Activated T-cell treated with anti-CD3 and anti-CD28 coated beads, Interleukin-2, amount 50 U/mL, for 24 hours (primary cell): ENCODE measurements at regions not wholly inside any gene's neighbourhood (a gene's known extent, or its start where the extent isn't known, plus 50 kb on each side); places are given as distances from the start of the nearest gene placed in this dataset.

Source experiments
- DNase-seq: peaks from one replicate; pipeline ENCODE4 v3.0.0-alpha.2; 2020
- H3K27ac Mint-ChIP-seq: 2 replicates; pipeline ENCODE4 v1.8.0; 2020; ENCODE audit warnings: mild to moderate bottlenecking, mixed read lengths
- H3K27me3 Mint-ChIP-seq: 2 replicates; pipeline ENCODE4 v1.8.0; 2020; ENCODE audit warnings: mixed read lengths
- H3K36me3 Mint-ChIP-seq: 2 replicates; pipeline ENCODE4 v1.8.0; 2020; ENCODE audit warnings: low read depth, mixed read lengths
- H3K4me1 Mint-ChIP-seq: 2 replicates; pipeline ENCODE4 v1.8.0; 2020; ENCODE audit warnings: low read depth, mixed read lengths
- H3K4me3 Mint-ChIP-seq: 2 replicates; pipeline ENCODE4 v1.8.0; 2020; ENCODE audit warnings: mild to moderate bottlenecking, moderate library complexity, mixed read lengths
- H3K9me3 Mint-ChIP-seq: 2 replicates; pipeline ENCODE4 v1.8.0; 2020; ENCODE audit warnings: mixed read lengths

DNA sequence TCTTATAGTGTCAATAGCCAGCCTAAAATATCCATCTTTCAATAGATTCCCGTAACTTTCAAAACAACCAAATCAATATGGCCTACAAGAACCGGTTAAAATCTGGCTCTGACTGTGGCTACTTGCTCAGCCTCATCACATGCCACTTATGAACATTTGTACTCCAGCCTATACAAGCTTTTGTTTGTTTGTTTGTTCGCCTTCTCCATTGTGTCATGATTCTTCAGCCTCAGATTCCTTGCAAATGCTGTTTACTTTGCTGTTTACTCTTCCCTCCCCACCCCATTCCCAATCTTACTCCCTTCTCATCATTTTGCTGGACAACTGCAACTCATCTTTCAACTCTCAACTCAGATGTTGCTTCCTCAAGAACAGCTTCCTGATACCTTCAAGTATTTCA is 161.2 kb downstream of the CAPZA3 start:
- no peak for DNase-seq
- H3K27me3 Mint-ChIP-seq, result no peaks in the 10 kb centered on the region
- H3K36me3 Mint-ChIP-seq, result no peaks in the 10 kb centered on the region
- H3K27ac Mint-ChIP-seq, result no peak overlapping the region
- no peaks in the 10 kb centered on the region for H3K9me3 Mint-ChIP-seq
- H3K4me3 Mint-ChIP-seq, result no peak overlapping the region
- H3K4me1 Mint-ChIP-seq, result no peaks in the 10 kb centered on the region

DNA sequence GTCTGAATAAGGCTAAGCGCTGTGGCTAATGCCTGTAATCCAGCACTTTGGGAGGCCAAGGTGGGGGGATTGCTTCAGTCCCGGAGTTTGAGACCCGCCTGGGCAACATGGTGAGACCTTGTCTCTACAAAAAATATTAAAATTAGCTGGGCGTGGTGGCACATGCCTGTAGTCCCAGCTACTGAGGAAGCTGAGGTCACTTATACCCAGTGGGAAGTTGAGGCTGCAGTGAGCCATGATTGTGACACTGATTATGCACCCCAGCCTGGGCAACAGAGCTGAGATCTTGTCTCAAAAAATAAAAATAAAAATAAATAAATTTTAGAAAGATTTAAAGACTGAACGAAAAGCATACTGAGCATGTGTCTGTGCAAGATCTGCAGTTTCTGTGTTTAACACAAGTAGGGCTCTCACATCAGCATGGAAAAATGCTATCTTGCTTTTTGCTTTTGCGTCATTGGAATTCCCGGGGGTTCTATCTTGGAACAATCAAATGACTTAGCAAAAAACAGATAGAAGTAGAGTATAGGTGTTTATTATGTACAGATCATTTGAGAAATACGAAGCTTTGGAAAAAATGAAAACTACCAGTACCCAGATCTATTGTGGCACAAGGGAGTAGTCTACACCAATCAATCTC is 161.9 kb downstream of the CAPZA3 start:
- no peaks in the 10 kb centered on the region for H3K4me1 Mint-ChIP-seq
- H3K27me3 Mint-ChIP-seq, result no peaks in the 10 kb centered on the region
- H3K27ac Mint-ChIP-seq, result no peak overlapping the region
- no peak for DNase-seq
- no peaks in the 10 kb centered on the region for H3K9me3 Mint-ChIP-seq
- no peaks in the 10 kb centered on the region for H3K36me3 Mint-ChIP-seq
- no peak overlapping the region for H3K4me3 Mint-ChIP-seq

DNA sequence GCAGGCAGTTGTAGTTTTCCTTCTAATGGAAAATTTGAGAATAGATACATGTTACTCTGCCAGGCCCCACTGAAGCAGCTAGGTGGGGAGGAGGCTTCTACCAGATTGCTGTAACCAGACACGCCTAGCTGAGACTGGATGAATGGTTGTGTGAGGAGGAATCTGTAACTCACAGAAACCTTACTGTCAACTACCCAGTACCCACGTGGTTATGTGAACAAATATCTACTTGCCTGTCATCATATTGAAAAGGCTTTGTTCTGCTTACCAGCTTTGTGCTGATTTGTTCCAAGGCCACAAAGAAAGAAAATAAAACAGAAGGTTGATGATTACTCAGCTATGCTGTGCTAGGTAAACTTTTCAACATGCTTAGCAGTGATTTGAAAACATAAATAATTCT is 167.2 kb downstream of the CAPZA3 start:
- Mint-ChIP-seq H3K4me3 (no peak overlapping the region), H3K36me3 (no peaks in the 10 kb centered on the region), H3K27me3 (no peaks in the 10 kb centered on the region), H3K9me3 (no peaks in the 10 kb centered on the region), H3K4me1 (no peaks in the 10 kb centered on the region), H3K27ac (no peak overlapping the region)
- DNase-seq, result no peak

DNA sequence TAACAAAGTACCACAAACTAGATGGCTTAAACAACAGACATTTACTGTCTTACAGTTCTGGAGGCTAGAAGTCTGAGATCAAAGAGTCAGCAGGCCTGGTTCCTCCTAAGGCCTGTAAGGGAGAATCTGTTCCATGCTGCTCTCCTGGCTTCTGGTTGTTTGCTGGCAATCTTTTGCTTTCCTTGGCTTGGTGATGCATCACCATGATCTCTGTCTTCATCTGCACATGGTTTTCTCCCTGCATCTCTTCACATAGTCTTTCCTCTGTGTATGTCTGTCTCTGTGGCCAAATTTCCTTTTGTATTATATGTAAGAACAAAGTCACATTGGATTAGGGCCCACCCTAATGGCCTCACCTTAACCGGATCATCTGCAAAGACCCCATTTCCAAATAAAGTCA is 168.5 kb downstream of the CAPZA3 start:
- Mint-ChIP-seq H3K9me3 (no peaks in the 10 kb centered on the region), H3K4me3 (no peak overlapping the region), H3K36me3 (no peaks in the 10 kb centered on the region), H3K27me3 (no peaks in the 10 kb centered on the region), H3K27ac (no peak overlapping the region), H3K4me1 (no peaks in the 10 kb centered on the region)
- no peak for DNase-seq

DNA sequence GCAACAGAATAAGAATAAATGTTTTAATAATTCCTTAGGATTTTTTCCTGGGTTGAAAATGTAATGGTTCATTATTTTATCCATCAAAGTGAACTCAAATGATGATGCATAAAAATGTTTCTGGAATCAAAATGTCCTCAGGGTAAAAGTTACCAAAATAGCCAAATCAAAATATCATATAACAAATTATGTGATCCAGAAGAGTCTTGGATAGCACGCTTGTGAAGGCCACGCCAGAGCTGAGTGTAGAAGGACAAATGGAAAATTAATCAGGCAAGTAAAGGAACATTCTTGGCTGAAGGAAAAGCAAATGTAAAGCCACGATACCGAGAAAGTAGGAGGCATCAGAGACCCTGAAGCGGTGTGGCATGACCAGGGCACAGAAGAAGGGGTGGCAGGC is 169.2 kb downstream of the CAPZA3 start:
- H3K4me3 Mint-ChIP-seq, result no peak overlapping the region

DNA sequence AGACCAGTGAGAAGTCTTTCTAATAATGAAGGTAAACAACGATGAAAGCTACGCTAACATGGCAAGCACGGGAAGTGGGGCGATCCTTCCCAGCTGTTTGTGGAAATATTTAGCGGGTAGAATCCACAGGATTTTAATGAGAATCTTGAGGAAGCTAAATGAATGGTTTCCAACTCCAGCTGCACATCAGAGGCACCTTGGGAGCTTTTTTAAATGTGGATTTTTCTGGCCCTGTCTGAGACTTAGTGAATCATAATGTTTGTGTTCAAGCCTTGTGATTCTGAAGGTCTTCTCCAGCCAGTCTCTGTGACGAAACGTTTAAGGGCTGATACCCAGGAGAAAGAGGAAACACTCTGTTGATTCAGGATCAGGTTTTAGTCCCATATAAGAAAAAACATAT is 169.8 kb downstream of the CAPZA3 start:
- no peaks in the 10 kb centered on the region for H3K36me3 Mint-ChIP-seq
- H3K4me3 Mint-ChIP-seq, result no peak overlapping the region
- H3K4me1 Mint-ChIP-seq, result no peaks in the 10 kb centered on the region
- no peaks in the 10 kb centered on the region for H3K9me3 Mint-ChIP-seq
- no peak overlapping the region for H3K27ac Mint-ChIP-seq
- no peaks in the 10 kb centered on the region for H3K27me3 Mint-ChIP-seq
- DNase-seq, result no peak

More for the DNA sequence above, 169.2 kb downstream of the CAPZA3 start:
- Mint-ChIP-seq H3K4me1 (no peaks in the 10 kb centered on the region), H3K9me3 (no peaks in the 10 kb centered on the region), H3K27ac (no peak overlapping the region), H3K36me3 (no peaks in the 10 kb centered on the region), H3K27me3 (no peaks in the 10 kb centered on the region)
- no peak for DNase-seq

DNA sequence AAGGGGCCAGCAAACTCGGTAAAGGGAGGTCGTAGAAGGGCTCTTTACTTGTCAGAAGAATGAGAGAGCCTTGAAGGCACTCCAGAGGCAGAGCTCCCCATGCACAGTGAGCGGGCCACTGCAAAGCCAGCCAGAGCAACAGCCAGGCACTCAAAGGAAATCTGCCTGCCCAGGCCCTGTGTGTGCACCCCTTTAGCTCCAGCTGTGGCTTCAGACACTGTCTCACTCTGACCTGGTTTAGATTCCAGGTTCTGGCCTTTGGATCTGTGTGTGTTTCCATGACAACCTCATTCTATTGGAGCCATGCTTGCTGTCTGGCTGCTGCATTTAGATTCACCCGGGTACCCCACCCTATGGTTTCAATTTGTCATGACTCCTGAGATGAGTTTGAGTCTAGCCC is 170.3 kb downstream of the CAPZA3 start:
- no peaks in the 10 kb centered on the region for H3K27me3 Mint-ChIP-seq
- H3K27ac Mint-ChIP-seq, result no peak overlapping the region
- H3K36me3 Mint-ChIP-seq, result no peaks in the 10 kb centered on the region
- no peak overlapping the region for H3K4me3 Mint-ChIP-seq
- no peaks in the 10 kb centered on the region for H3K9me3 Mint-ChIP-seq
- H3K4me1 Mint-ChIP-seq, result no peaks in the 10 kb centered on the region
- no peak for DNase-seq

DNA sequence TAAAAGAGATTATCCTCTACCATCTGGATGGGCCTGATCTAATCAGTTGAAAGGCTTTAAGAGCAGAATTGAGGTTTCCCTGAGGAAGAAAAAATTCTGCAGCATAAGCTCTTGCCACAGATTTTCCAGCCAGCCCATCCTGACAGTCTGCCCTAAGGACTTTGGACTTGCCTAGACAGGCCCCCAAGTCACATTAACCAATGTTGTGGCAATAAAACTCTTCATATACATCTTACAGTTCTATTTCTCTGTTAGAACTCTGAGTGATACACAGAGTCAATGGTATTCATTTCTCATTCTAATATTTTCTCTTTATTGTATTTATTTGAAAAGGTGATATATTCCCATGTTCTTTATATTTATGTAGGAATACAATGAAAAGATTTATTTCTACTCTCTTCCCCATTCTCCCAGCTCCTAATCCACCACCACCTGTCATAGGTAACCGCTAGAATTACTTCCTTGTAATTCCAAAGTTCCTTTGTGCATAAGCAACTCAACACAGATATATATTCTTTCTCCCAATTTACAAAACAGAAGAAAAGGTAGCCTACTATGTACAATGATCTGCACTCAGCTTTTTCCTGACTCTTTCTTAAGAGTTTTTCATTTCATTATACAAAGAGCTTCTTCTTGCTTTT is 182.1 kb downstream of the CAPZA3 start:
- Mint-ChIP-seq H3K27me3 (peaks cover 4% of the 10 kb centered on the region), H3K9me3 (no peaks in the 10 kb centered on the region), H3K4me1 (no peaks in the 10 kb centered on the region), H3K27ac (no peak overlapping the region), H3K36me3 (no peaks in the 10 kb centered on the region), H3K4me3 (no peak overlapping the region)
- DNase-seq, result no peak

DNA sequence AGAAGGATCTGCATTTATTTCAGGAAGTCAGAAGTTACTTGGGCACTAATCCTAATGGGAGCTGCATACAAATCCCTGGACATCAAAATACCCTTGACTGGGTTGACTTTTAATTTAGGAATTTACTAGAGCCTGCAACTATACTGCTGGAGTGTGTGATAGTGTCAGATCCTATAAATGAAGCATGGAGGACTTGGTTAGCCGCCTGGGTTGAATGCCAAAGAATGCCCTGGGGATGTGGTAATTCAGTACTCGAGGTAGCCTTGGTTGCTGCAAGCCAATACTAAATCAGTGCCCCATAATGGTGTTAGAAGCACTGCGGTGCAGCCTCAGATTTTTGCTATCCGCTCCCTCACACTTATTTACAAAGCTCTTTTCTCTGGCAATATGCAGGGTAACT is 184.9 kb downstream of the CAPZA3 start:
- Mint-ChIP-seq H3K4me3 (no peak overlapping the region), H3K4me1 (no peaks in the 10 kb centered on the region), H3K27ac (no peak overlapping the region), H3K36me3 (no peaks in the 10 kb centered on the region), H3K27me3 (peaks cover 4% of the 10 kb centered on the region), H3K9me3 (no peaks in the 10 kb centered on the region)
- DNase-seq, result no peak

DNA sequence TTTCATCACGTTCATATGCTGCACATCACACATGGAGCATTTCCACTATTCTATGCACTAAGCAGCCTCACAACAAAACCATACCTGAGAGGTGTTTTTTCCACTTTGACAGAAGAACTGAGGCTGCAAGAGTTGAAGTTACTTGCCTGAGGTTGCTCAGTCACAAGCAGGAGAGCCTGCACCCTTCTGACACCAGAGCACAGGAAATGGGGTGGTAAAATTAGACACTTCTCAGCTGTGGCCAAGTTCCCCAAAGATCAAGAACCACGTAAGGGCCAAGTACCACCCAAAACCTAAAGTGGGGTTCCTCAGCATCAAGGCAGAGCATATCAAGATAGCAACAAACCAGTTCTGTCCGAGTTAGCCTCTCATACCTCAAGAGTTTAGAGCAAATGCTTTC is 185.8 kb downstream of the CAPZA3 start:
- no peak for DNase-seq
- Mint-ChIP-seq H3K27ac (no peak overlapping the region), H3K4me3 (no peak overlapping the region), H3K36me3 (no peaks in the 10 kb centered on the region), H3K4me1 (no peaks in the 10 kb centered on the region), H3K9me3 (no peaks in the 10 kb centered on the region), H3K27me3 (peaks cover 4% of the 10 kb centered on the region)

DNA sequence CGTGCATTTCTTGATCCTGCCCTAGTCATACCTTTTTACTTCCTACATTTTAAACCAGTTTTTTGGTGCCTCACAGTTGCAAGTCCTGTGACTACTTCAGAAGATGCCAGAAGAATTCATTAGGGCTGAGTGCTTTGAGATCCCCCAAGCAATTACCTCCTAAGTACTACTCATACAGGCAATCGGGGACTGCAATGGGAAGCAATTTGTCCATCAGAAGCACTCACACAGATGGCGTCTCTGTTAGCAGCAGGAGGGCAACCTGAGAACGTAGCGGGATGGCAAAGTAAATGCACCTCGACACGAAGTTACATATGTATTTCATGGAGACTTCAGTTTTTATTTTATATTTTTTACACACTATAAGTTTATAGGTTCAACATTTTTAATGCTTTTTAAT is 188.3 kb downstream of the CAPZA3 start:
- DNase-seq, result no peak
- Mint-ChIP-seq H3K4me3 (no peak overlapping the region), H3K27ac (no peak overlapping the region), H3K9me3 (peaks cover 9% of the 10 kb centered on the region), H3K4me1 (no peaks in the 10 kb centered on the region), H3K27me3 (peaks cover 4% of the 10 kb centered on the region), H3K36me3 (no peaks in the 10 kb centered on the region)

DNA sequence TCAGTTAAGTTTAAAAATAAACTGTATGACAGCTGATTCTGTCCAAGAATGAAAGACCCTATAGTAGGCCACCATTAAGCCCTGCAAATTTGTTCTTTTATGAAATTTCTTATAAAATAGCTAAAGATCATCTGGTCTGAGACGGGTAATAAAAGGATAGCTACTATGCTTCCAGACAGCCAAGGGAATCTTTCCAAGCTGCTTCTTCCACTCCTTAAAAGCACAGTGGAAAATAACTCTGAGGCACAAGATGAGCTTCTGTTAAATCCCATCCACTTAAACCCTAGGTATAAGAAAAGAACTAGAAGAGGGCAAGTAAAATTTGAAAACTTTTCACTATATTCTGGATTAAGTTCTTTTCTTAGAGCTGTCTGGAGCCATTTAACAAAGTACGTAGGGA is 194.3 kb downstream of the CAPZA3 start:
- H3K9me3 Mint-ChIP-seq, result peaks cover 9% of the 10 kb centered on the region
- no peaks in the 10 kb centered on the region for H3K27me3 Mint-ChIP-seq
- no peak overlapping the region for H3K4me3 Mint-ChIP-seq
- H3K27ac Mint-ChIP-seq, result no peak overlapping the region
- no peaks in the 10 kb centered on the region for H3K4me1 Mint-ChIP-seq
- no peak for DNase-seq
- H3K36me3 Mint-ChIP-seq, result no peaks in the 10 kb centered on the region

DNA sequence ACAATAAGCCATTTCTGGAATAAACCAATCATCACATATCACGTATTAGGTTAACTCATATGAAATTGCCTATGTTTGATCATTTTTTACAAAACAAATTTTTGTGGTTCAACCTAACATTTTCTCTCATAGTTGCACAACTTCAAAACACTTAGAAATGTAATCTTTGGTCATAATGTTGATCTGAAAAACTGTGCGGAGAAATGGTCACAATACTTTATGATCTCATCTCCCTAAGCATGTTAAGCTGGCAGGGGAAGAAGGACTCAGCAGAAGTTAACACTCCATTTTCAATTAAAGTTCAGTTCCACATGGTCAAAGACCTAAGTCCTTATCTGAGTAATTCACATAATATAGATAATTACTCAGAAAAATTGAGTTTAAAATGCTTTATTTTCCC is 194.8 kb downstream of the CAPZA3 start:
- H3K4me1 Mint-ChIP-seq, result no peaks in the 10 kb centered on the region
- no peaks in the 10 kb centered on the region for H3K36me3 Mint-ChIP-seq
- H3K27me3 Mint-ChIP-seq, result no peaks in the 10 kb centered on the region
- no peak overlapping the region for H3K27ac Mint-ChIP-seq
- H3K9me3 Mint-ChIP-seq, result peaks cover 9% of the 10 kb centered on the region
- no peak overlapping the region for H3K4me3 Mint-ChIP-seq
- DNase-seq, result no peak

DNA sequence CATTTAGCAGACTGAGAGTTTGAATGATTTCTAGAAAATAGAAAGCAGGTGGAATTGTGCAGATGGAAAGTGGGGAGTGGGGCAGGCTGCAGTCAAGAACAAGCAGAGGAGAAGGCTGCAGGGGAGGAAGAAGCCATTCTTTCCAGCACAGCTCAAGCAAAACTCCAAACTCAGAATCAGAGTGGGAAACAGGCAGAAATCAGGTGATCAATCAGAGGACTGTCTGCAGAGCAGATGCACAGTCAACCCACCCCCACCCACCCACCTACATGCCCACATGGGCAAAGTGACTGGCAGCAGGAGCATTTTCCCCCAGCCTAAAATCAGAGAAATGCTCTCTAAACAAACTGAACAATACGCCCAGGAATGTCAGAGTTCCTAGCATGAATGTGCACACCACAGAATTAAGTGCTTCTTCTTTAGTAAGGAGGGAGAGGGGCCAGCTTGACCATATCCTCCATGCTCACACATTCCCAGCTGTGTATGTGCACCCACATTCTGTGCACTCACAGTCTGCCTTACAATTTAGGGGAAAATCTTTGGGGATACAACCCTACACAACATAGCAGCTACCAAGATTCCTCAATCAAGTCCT is 194.1 kb upstream of the PLEKHA5 start:
- H3K4me3 Mint-ChIP-seq, result no peak overlapping the region

DNA sequence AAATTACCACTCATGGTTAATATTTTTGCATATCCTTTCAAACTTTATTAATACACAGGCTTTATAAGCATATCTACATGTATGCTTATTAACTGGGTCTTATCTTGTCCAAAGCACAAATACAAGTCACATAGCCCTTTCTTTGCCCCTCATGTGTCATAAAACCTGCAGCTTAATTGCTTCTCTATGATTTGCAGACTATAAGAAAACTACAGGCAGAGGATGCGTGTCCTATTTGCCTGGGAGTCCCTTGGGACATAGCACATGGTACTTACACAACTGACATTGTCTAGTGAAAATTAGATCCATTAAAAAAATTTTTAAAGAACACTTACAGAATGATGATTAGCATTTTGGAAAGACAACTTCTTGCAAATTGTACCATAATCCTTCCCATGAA is 190.5 kb upstream of the PLEKHA5 start:
- H3K4me3 Mint-ChIP-seq, result no peak overlapping the region
- DNase-seq, result no peak
- no peaks in the 10 kb centered on the region for H3K4me1 Mint-ChIP-seq
- no peak overlapping the region for H3K27ac Mint-ChIP-seq
- no peaks in the 10 kb centered on the region for H3K9me3 Mint-ChIP-seq
- no peaks in the 10 kb centered on the region for H3K27me3 Mint-ChIP-seq
- H3K36me3 Mint-ChIP-seq, result no peaks in the 10 kb centered on the region

More for the DNA sequence above, 194.1 kb upstream of the PLEKHA5 start:
- Mint-ChIP-seq H3K36me3 (no peaks in the 10 kb centered on the region), H3K27ac (no peak overlapping the region), H3K4me1 (no peaks in the 10 kb centered on the region), H3K27me3 (no peaks in the 10 kb centered on the region), H3K9me3 (no peaks in the 10 kb centered on the region)
- no peak for DNase-seq
